Left lobe of liver (tissue), 2 donors: ENCODE measurements at regions not wholly inside any gene's neighbourhood (a gene's known extent, or its start where the extent isn't known, plus 50 kb on each side); places are given as distances from the start of the nearest gene placed in this dataset.
"Not testable (repeated sequence)": the region's sequence is repeated elsewhere in the genome, so short reads cannot be mapped to it uniquely, and the experiment has no call there.

Source experiments
- ATAC-seq: fragments of 200-7000 bp; cut with Tn5 transposase; one replicate; pipeline ENCODE4 v1.9.1; 2020; ENCODE audit warnings: mild to moderate bottlenecking, moderate library complexity
- DNase-seq: peaks from one replicate; pipeline ENCODE4 v3.0.0-alpha.2; 2020; ENCODE audit warnings: low spot score
- donor health status: DM: no; HTN: no; CAD: no; lungs with moderate emphysema.
- donor health status: DM: no; HTN: yes; CAD: no.

DNA sequence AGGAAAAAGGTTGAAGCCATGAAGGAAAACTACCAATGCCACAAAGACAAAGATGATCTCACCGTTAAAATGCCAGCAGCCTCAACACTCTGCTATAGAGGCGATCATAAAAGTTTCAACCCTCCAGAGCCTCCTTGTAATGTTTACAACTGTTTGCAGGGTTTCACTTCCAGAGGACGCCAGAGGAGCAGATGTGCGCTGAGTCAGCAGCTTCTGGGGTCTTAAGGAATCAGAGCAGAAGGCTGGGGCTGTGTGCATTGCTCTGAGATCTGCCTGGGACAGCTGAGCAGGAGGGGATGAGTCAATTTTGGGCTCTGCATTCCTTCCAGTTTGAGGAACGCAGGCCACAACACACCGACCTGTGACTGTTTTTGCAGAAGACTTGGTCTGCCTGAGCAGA lies 98.3 kb downstream of the TMEM130 start:
- ATAC-seq (no peak), DNase-seq (no peak)

DNA sequence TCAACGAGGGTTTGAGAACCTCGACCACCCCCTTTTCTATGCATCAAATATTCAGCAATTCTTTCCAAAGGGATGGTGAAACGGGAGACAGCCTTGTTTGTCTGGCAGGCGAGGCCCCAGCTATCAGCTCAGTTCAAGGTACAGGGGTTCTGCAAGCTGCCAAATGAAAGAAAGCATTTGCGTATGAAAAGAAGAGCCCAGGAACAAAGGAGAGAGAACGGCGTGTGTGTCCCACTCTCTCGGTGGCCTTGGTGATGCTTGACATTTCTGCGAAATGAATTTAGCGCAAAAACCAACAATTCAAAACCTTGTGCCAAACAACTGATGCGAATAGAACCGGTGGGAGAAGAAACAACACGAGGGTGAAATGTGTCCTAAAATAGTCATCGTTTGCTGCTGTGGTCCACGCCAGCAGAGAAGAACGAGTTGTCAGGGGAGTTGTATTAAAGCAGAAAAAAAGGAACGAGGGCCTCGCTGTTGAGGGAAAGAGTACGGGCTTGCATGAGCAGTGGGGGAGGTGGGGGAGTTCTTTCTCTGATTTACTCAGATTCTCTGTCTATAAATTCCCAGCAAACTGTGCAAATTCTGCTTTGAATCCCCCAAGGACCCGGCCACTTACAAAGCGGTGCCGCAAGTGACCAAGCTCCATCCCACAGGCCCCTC lies 97.7 kb downstream of the TMEM130 start:
- ATAC-seq (no peak), DNase-seq (no peak)

DNA sequence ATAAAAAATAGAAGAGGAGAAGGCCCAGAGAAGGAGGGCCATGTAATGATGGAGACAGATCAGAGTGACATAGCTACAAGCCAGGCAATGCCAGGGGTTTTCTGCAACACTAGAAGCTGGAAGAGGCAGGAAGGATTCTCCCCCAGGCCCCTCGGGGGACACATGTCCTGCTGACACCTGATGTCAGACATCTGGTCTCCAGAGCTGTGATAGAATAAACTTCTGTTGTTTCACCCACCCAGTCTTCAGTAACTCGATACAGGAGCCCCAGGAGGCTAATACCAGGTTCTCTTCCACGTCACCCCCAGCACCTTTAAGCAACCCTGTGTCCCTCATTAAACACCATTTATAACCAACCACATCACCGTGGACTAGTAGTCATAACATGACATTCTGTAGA lies 94.9 kb downstream of the TMEM130 start:
- ATAC-seq: no peak
- no peak for DNase-seq

DNA sequence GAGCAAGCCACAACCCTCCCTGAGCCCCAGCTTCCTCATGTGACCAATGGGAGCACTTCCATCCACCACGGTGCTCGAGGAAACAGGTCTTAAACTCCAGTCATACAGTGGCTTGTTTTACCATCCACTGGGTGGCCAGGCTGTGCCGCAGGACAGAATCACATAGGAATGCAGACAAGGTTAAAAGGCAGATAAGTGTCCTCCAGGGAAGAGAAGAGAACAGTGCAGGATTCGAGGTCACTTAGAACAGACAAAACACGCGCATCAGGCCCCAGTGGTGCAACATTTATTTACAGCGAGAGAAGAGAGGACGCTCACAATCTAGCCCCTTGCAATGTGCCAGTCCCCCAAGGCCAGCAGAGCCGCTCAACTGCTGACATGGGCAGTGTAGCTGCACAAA lies 92.8 kb downstream of the TMEM130 start:
- DNase-seq (no peak), ATAC-seq (no peak)

DNA sequence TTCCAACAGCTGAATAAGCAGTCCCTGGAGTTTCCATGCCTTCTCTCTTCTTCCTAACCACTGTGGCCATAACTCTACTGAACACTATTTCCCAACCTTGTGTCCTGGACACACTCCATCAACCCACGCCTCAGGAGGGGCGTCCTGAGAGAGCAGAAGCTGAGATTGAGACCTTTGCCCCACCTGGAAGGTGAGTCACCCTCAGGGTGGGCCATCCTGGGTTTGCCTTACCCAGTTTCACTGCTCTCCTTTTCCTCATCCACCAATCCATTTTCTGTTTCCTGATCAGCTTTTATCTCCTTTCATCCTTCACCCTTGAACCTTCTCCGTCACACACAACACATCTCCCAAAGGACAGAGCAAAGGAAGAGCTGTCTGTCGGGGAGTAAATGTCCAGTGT lies 91.4 kb downstream of the TMEM130 start:
- DNase-seq (no peak), ATAC-seq (no peak)

DNA sequence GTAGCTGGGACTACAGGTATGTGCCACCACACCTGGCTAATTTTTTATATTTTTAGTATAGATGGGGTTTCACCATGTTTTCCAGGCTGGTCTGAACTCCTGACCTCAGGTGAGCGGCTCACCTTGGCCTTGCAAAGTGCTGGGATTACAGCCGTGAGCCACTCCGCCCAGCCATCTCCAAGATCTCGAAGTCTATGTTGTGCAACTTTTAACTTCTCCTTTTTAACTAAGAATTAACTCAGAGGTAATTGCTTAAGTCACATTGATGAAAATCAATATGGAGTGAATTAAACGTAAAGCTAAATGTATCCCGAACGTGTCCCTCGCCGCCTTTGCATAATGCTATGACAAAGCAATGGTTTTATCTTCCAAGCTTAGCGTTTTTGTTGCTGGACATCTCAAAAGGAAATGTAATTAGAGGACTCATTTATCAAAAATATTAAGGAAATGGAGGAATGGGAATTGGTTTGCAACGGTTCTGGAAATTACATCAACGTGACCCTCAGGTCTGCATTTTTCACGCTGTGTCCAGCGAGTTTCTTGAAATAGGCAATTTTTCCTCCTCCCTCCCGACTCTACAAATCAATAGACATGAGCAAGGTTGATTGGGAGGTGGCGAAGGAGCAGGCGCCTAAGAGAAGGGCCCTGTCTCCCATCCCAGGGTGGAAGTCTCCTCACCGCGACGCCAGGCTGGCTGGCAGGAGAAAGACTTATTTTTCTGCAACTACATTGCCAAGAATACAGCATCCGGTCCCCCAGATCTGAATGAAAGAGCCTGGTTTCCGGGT lies 89.8 kb downstream of the TMEM130 start:
- ATAC-seq (no peak), DNase-seq (no peak)

DNA sequence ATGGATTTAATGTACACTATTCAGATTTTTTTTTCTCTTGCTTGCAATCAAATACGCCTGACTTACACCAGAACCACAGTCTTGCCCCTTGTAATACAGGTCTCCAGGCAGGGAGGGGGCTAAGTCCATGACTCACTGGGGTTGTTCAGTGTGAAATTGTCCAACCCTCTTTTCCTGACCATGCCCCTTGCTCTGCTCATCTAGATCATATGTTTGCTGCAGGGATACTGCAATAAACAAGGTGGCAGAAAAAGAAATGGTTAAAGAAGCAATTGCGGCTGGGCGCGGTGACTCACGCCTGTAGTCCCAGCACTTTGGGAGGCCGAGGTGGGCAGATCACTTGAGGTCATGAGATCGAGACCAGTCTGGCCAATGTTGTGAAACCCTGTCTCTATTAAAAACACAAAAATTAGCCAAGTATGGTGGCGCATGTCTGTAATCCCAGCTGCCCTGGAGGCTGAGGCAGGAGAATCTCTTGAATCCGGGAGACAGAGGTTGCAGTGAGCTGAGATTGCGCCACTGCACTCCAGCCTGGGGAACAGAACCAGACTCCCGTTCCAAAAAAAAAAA lies 85.5 kb downstream of the TMEM130 start:
- ATAC-seq (no peak), DNase-seq (no peak)

DNA sequence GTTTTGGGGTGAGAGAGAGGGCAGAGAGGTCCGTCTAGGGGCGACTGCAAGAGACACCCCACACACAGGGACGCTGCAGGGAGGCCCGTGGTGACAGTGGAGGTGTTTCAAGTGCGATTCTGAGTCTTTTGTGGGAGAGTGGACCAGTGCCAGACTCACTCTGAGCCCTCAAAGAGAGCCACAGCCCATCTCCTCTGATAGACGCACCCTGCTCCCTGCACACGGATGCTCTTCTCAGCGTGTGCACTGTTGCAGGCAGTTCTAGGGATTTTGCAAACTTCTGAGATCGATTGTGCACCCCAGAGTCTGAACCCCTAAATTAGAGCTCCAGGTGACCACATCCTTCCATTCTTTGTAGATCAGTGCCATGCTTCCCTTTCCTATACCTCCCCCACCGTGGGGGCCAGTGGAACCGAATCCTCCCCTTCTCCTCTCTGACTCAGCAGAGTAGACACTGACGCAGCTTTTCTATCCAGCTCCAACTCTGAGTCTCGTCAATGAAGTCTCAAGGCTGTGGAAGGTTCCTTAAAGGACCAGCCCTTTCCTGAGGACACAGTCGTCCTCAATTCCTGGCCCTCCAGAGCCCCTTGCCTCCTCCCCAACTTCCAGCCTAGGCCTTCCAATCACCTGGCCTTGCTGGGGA lies 83.8 kb downstream of the TMEM130 start:
- ATAC-seq: no peak
- DNase-seq: no peak

DNA sequence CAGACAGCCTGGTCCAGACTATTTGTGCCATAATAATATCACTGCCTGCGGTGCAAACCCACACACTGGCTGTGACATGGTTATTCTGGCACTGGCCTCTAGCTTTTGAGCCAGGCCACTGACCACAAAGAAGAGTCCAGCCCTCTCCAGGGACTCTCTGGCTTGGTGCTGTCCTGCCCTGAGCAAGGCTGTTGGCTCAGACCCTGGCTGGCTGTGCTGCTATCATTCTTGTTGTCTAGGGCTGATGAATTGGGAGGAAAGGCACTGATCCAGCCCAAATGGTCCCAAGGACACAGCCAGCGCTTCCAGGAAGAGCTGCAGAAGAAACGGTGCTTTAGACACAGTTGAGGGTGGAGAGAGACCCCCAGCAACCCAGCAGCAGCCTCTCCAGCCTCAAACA lies 80.8 kb downstream of the TMEM130 start:
- no peak for ATAC-seq
- no peak for DNase-seq

DNA sequence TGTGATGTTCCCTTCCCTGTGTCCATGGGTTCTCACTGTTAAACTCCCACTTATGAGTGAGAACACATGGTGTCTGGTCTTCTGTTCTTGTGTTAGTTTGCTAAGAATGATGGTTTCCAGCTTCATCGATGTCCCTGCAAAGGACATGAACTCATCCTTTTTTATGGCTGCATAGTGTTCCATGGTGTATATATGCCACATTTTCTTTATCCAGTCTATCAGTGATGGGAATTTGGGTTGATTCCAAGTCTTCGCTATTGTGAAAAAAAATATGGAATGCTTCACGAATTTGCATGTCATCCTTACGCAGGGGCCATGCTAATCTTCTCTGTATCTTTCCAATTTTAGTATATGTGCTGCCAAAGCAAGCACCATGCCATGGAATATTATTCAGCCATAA lies 75.4 kb downstream of the TMEM130 start:
- not testable (repeated sequence) for DNase-seq, ATAC-seq

DNA sequence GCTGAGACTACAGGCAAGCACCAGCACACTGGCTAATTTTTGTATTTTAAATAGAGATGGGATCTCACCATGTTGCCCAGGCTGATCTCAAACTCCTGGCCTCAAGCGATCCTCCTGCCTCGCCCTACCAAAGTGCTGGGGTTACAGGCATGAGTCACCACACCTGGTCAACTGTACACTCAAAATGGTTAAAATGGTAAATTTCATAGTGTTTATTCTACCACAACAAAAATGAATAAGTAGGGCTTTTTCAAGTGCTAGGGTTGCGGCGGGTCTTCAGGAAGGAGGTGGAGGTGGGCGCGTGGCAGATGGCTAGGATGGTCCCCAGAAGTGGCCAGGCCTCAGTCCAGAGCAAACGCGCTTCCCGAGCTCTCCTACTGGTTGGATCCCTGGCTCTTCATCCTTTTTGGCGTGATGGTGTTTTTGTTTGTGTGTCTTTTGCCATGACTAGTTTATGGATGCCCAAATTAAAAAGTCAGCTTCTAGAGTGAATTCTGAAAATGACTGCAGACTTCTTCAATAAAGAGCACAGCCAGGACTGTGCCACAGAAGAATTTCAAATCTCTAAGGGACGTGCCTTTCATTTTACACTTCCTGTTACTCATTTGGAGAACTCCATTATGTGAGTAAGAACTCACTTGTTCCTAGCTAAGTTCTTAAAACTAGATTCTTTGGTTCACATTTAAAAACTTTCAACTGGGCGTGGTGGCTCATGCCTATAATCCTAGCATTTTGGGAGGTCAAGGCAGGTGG lies 73.9 kb downstream of the TMEM130 start:
- ATAC-seq: no peak
- DNase-seq: no peak
